Ascending aorta (tissue), 2 donors: ENCODE measurements at regions not wholly inside any gene's neighbourhood (a gene's known extent, or its start where the extent isn't known, plus 50 kb on each side); places are given as distances from the start of the nearest gene placed in this dataset.

Experiments used
- DNase-seq, 2 donors: peaks; one replicate each; pipeline ENCODE4 v3.0.0-alpha.2; 2019; ENCODE audit warnings: low spot score in 2 of 2
- H3K27ac ChIP-seq, 2 donors: fragments of 200-600 bp; sonication (generic); one replicate each; pipeline ENCODE4 v1.5.1; 2016 to 2017; ENCODE audit warnings: mild to moderate bottlenecking in 1 of 2
- H3K27me3 ChIP-seq: fragments of 200-600 bp; sonication (generic); one replicate; pipeline ENCODE4 v1.5.1; 2017
- H3K36me3 ChIP-seq, 2 donors: fragments of 200-600 bp; sonication (generic); one replicate each; pipeline ENCODE4 v1.5.1; 2016
- H3K4me1 ChIP-seq, 2 donors: fragments of 200-600 bp; sonication (generic); one replicate each; pipeline ENCODE4 v1.5.1; 2016 to 2017; ENCODE audit warnings: mild to moderate bottlenecking in 1 of 2
- H3K4me3 ChIP-seq, 2 donors: fragments of 200-600 bp; sonication (generic); one replicate each; pipeline ENCODE4 v1.5.1; 2016 to 2017; ENCODE audit warnings: mild to moderate bottlenecking in 1 of 2
- H3K9me3 ChIP-seq, 2 donors: fragments of 200-600 bp; sonication (generic); one replicate each; pipeline ENCODE4 v1.5.1; 2016
- intact Hi-C: fragments of 100-400 bp; cut with DNase I; formaldehyde crosslinking; loops from one replicate; pipeline ENCODE4 v1.15.1; 2023
- TF ChIP-seq, protein P1 (sequence below), 3 experiments: fragments of 200-600 bp in 2 of 3; fragments of 450-650 bp in 1 of 3; sonication (generic) in 2 of 3; IDR thresholded peaks; one replicate each; pipeline ENCODE4 v1.5.1; 2016 to 2019; ENCODE audit warnings: antibody characterized with exemption in 3 of 3, mild to moderate bottlenecking in 1 of 3, moderate library complexity in 1 of 3

DNA sequence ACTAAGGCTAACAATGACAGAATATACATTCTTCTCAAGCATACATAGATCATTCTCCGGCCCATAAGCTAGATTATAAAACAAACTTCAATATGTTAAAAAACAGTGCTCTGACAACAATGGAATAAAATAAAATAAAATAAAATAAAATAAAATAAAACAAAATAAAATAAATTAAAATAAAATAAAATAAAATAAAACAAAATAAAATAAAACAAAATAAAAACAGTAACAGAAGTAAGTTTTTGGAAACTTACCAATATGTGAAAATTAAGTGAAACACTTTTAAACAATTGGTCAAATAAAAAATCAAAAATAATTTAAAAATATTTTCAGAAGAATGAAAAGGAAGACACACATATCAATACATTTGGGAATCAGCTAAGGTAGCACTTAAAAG lies 1785.8 kb upstream of the PCDH20 start:
- intact Hi-C loops: no loop called here
- Histone ChIP-seq H3K4me1 (no peaks in the 10 kb centered on the region), H3K27me3 (no peaks in the 10 kb centered on the region), H3K27ac (no peak overlapping the region), H3K4me3 (no peak overlapping the region), H3K9me3 (no peaks in the 10 kb centered on the region), H3K36me3 (no peaks in the 10 kb centered on the region)
- TF ChIP-seq, protein P1, sequence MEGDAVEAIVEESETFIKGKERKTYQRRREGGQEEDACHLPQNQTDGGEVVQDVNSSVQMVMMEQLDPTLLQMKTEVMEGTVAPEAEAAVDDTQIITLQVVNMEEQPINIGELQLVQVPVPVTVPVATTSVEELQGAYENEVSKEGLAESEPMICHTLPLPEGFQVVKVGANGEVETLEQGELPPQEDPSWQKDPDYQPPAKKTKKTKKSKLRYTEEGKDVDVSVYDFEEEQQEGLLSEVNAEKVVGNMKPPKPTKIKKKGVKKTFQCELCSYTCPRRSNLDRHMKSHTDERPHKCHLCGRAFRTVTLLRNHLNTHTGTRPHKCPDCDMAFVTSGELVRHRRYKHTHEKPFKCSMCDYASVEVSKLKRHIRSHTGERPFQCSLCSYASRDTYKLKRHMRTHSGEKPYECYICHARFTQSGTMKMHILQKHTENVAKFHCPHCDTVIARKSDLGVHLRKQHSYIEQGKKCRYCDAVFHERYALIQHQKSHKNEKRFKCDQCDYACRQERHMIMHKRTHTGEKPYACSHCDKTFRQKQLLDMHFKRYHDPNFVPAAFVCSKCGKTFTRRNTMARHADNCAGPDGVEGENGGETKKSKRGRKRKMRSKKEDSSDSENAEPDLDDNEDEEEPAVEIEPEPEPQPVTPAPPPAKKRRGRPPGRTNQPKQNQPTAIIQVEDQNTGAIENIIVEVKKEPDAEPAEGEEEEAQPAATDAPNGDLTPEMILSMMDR (IDR thresholded peaks at IDR 0.05): no peak
- DNase-seq: no peak

DNA sequence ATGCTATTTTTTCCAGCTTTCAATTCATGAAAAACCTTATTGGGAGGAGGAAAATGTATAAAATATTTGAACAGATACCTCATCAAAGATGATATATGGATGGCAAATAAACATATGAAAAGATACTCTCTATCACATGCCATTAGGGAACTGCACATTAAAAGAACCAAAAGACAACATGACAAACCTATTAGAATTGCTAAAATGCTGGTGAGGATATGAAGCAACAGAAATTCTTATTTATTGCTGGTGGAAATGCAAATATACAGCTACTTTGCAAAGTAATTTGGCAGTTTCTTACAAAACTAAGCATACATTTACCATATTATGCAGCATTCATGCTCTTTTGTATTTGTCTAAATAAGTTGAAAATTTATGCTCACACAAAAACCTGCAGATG lies 1783.9 kb upstream of the PCDH20 start:
- TF ChIP-seq, protein P1 (IDR thresholded peaks at IDR 0.05): no peak
- no peaks in the 10 kb centered on the region for H3K9me3 ChIP-seq
- intact Hi-C loops: no loop called here
- no peak for DNase-seq
- no peak overlapping the region for H3K4me3 ChIP-seq
- no peak overlapping the region for H3K27ac ChIP-seq
- H3K36me3 ChIP-seq: no peaks in the 10 kb centered on the region
- H3K4me1 ChIP-seq: no peaks in the 10 kb centered on the region
- H3K27me3 ChIP-seq: no peaks in the 10 kb centered on the region

DNA sequence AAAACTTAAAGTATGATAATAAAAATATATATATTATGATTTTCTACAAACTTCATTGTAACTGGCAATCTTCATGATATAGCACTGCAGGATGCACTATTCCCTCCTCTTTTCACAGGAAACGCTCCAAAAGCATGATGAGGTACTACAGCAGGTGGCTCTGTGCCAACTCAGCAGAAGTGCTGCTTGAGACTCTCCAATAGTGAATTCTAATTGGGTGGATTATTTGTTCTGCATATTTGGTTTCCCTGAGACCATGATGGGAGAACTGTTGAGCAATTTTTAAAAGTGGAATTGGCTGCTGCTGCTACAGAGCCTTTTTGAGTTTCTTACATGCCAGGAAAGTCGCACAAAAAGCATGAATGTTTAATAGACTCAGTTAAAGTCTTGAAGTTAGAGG lies 1782.4 kb upstream of the PCDH20 start:
- Histone ChIP-seq H3K9me3 (no peaks in the 10 kb centered on the region), H3K27ac (no peak overlapping the region), H3K4me3 (no peak overlapping the region), H3K27me3 (no peaks in the 10 kb centered on the region), H3K4me1 (no peaks in the 10 kb centered on the region), H3K36me3 (no peaks in the 10 kb centered on the region)
- DNase-seq: no peak
- intact Hi-C loops: no loop called here
- TF ChIP-seq, protein P1 (IDR thresholded peaks at IDR 0.05): no peak

DNA sequence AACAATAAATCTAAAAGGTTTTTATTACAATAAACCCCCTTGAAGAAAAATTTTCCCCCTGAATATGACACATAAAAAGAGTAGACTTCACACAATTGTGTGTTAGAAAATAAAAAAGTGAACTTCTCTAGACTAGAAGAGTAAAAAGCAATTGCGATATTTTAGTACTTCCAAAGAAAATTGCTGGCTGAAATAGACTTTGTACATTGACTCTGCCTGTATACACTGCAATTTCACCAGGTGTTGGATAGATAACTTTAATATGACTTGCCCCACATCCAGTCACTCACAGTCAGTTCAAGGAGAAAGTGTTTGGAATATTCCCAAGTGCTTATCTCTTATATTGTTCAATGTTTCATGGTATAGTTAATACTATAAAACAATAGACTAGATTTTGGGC lies 1780.1 kb upstream of the PCDH20 start:
- Histone ChIP-seq H3K27ac (no peak overlapping the region), H3K36me3 (no peaks in the 10 kb centered on the region), H3K9me3 (no peaks in the 10 kb centered on the region), H3K27me3 (no peaks in the 10 kb centered on the region), H3K4me3 (no peak overlapping the region), H3K4me1 (no peaks in the 10 kb centered on the region)
- intact Hi-C loops: no loop called here
- no peak for DNase-seq
- TF ChIP-seq, protein P1 (IDR thresholded peaks at IDR 0.05): no peak

DNA sequence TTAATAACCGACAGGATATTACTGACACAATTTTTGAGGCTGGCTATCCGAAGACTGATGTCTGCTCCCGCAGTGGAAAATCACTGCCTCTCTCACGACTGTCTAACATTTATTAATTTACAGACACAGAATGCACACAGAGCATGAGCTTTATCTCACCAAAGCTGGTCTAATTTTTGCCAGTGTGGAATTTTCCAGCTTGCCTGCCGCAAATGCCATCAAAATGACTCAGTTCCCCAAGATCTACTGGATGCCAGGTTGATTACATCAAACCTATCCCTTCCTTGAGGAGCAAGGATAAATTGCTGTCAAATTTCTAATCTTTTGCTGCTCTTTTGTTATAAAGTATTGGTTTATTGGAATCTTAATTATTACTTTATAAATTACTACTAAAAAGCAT lies 1775.1 kb upstream of the PCDH20 start:
- intact Hi-C loops: no loop called here
- Histone ChIP-seq H3K9me3 (no peaks in the 10 kb centered on the region), H3K36me3 (no peaks in the 10 kb centered on the region), H3K4me1 (no peaks in the 10 kb centered on the region), H3K27me3 (no peaks in the 10 kb centered on the region), H3K27ac (no peak overlapping the region), H3K4me3 (no peak overlapping the region)
- DNase-seq: no peak
- TF ChIP-seq, protein P1 (IDR thresholded peaks at IDR 0.05): no peak

DNA sequence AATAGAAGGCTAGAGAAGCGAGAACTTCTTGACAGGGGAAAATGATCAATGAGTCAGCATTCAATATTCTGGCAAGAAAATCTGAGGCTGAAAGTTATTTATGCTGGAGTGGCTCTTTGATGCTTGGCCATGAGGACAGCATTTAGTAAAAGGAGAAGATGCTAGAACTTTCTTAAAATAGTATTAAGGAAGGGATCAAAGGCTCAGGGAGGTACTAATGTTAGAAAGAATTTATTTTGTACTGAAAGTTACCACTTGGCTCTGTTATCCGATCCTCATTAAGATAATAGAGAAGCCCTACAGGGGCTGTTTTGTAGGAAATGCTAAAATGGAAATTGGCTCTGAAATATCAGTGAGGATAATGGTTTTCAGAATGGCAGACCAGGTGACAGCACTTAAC lies 1774.6 kb upstream of the PCDH20 start:
- Histone ChIP-seq H3K27me3 (no peaks in the 10 kb centered on the region), H3K36me3 (no peaks in the 10 kb centered on the region), H3K27ac (no peak overlapping the region), H3K4me1 (no peaks in the 10 kb centered on the region), H3K4me3 (no peak overlapping the region), H3K9me3 (no peaks in the 10 kb centered on the region)
- no peak for DNase-seq
- intact Hi-C loops: no loop called here
- TF ChIP-seq, protein P1 (IDR thresholded peaks at IDR 0.05): no peak
